ENCODE measurements at regions not wholly inside any gene's neighbourhood (a gene's known extent, or its start where the extent isn't known, plus 50 kb on each side); places are given as distances from the start of the nearest gene placed in this dataset.

DNA sequence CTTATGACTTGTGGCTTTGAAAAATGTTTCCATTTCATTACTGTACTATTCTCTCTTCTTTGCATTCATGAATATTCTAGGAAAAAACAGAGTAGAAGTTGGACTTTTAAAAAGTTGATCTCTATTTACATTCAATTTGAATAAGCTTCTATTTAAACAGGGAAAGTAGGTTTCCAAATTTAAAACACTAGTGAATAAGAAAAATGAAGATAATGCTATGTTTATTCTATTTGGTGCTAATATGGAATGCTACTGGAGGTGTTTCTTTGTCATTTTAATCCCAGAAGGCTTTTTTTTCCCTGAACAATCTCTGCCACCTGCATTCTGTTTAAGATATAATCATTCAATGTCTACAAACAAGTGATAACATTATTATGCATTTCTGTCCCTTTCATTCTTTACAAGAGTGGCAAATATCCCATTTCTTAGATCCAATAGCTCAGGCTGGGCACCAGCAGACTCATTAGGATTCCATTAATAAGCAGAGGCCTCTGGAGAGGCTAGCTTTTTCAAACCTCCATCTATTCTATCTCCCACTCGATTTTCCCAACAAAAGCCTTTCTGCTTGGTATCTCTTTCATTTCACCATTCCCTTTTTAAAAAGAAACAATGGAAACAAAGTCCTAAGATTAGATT lies 1001.6 kb upstream of the CDH8 start:
- Histone ChIP-seq H3K9me3 (no peaks in the 10 kb centered on the region), H3K4me1 (no peaks in the 10 kb centered on the region), H3K27ac (no peak overlapping the region), H3K36me3 (no peaks in the 10 kb centered on the region), H3K27me3 (no peaks in the 10 kb centered on the region), H3K4me3 (no peak overlapping the region)
- no peak for DNase-seq
- intact Hi-C loops (cut with DNase I; ENCODE audit: low total_unique reads): no loop called here
- no peak for TF ChIP-seq POLR2A (IDR thresholded peaks at IDR 0.05)
- TF ChIP-seq, protein P1, sequence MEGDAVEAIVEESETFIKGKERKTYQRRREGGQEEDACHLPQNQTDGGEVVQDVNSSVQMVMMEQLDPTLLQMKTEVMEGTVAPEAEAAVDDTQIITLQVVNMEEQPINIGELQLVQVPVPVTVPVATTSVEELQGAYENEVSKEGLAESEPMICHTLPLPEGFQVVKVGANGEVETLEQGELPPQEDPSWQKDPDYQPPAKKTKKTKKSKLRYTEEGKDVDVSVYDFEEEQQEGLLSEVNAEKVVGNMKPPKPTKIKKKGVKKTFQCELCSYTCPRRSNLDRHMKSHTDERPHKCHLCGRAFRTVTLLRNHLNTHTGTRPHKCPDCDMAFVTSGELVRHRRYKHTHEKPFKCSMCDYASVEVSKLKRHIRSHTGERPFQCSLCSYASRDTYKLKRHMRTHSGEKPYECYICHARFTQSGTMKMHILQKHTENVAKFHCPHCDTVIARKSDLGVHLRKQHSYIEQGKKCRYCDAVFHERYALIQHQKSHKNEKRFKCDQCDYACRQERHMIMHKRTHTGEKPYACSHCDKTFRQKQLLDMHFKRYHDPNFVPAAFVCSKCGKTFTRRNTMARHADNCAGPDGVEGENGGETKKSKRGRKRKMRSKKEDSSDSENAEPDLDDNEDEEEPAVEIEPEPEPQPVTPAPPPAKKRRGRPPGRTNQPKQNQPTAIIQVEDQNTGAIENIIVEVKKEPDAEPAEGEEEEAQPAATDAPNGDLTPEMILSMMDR (IDR thresholded peaks at IDR 0.05): no peak

- DNase-seq: no peak
- Histone ChIP-seq H3K4me3 (no peak overlapping the region), H3K36me3 (no peaks in the 10 kb centered on the region), H3K9me3 (no peaks in the 10 kb centered on the region), H3K4me1 (no peaks in the 10 kb centered on the region), H3K27me3 (no peaks in the 10 kb centered on the region), H3K27ac (no peak overlapping the region)
- intact Hi-C loops (cut with DNase I; ENCODE audit: low total_unique reads): no loop called here
- TF ChIP-seq POLR2A (IDR thresholded peaks at IDR 0.05): no peak
- TF ChIP-seq, protein P1 (IDR thresholded peaks at IDR 0.05): no peak
Observed at GRCh38 chr16:63018581-63019223, 982.5 kb upstream of the CDH8 start.

- H3K9me3 ChIP-seq: no peaks in the 10 kb centered on the region
- TF ChIP-seq, protein P1 (IDR thresholded peaks at IDR 0.05): no peak
- no peak for TF ChIP-seq POLR2A (IDR thresholded peaks at IDR 0.05)
- intact Hi-C loops (cut with DNase I; ENCODE audit: low total_unique reads): no loop called here
- no peaks in the 10 kb centered on the region for H3K27me3 ChIP-seq
- DNase-seq: no peak
- no peak overlapping the region for H3K27ac ChIP-seq
- no peaks in the 10 kb centered on the region for H3K4me1 ChIP-seq
- no peak overlapping the region for H3K4me3 ChIP-seq
- no peaks in the 10 kb centered on the region for H3K36me3 ChIP-seq
Observed at GRCh38 chr16:63008688-63009087, 972.5 kb upstream of the CDH8 start.

- intact Hi-C loops (cut with DNase I; ENCODE audit: low total_unique reads): no loop called here
- no peaks in the 10 kb centered on the region for H3K4me1 ChIP-seq
- TF ChIP-seq, protein P1 (IDR thresholded peaks at IDR 0.05): no peak
- no peak for TF ChIP-seq POLR2A (IDR thresholded peaks at IDR 0.05)
Observed at GRCh38 chr16:63005356-63005755, 969.1 kb upstream of the CDH8 start.

GRCh38 chr16:62989480-62989879 lies 953.2 kb upstream of the CDH8 start:
- Histone ChIP-seq H3K9me3 (no peaks in the 10 kb centered on the region), H3K27ac (no peak overlapping the region), H3K27me3 (no peaks in the 10 kb centered on the region), H3K4me3 (no peak overlapping the region), H3K36me3 (no peaks in the 10 kb centered on the region), H3K4me1 (no peaks in the 10 kb centered on the region)
- intact Hi-C loops (cut with DNase I; ENCODE audit: low total_unique reads): no loop called here
- no peak for DNase-seq
- no peak for TF ChIP-seq POLR2A (IDR thresholded peaks at IDR 0.05)
- TF ChIP-seq, protein P1 (IDR thresholded peaks at IDR 0.05): no peak

More at GRCh38 chr16:63005356-63005755, 969.1 kb upstream of the CDH8 start:
- Histone ChIP-seq H3K27ac (no peak overlapping the region), H3K36me3 (no peaks in the 10 kb centered on the region), H3K27me3 (no peaks in the 10 kb centered on the region), H3K9me3 (no peaks in the 10 kb centered on the region), H3K4me3 (no peak overlapping the region)
- DNase-seq: no peak

Data from uterus (tissue), 3 donors.